GM19238 (cell line): ENCODE measurements at regions not wholly inside any gene's neighbourhood (a gene's known extent, or its start where the extent isn't known, plus 50 kb on each side); places are given as distances from the start of the nearest gene placed in this dataset.

Experiments used
- DNase-seq: peaks from one replicate; pipeline ENCODE4 v3.0.0; 2011; ENCODE audit warnings: low spot score; ENCODE audit not compliant: insufficient read length

GRCh38 chr17:83144421-83145357 is 65.3 kb downstream of the METRNL start:
- DNase-seq: no peak

DNA sequence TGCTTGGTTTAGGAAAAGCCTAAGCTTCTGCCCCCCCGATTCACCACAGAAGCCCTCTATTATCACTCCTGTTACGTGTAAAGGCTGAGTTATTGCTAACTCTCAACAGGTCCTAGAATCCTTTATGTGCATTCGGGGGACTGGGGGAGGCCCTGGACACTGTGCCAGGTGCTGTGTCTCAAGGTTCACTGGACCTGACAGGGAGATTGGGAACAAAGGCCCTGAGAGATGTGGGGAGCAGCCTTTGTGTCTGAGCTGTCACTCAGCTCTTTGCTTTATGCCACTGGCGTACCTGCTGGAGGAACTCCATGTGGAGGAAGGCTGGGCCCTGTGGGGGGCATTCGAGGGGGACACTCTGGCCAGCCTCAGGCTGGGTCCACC is 65.9 kb downstream of the METRNL start:
- no peak for DNase-seq

DNA sequence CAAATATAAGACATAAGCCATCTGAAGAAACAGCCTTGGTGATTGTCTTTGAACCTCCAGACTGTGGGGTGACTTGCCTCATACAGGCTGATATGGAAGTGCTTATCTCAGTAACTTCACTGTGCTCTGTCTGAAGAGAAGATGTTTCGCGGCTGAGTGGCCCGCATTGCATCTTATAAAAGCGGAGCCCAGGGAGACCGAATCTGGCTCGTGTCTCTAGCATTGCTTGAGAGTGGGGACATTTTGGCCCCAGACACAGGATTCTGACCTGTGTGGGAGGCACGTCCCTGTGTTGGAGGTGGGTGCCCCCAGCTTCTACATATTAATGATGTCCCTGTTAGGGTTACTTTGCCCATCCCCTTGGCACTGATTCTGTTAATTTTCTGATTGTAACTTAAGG is 66.4 kb downstream of the METRNL start:
- DNase-seq: no peak

DNA sequence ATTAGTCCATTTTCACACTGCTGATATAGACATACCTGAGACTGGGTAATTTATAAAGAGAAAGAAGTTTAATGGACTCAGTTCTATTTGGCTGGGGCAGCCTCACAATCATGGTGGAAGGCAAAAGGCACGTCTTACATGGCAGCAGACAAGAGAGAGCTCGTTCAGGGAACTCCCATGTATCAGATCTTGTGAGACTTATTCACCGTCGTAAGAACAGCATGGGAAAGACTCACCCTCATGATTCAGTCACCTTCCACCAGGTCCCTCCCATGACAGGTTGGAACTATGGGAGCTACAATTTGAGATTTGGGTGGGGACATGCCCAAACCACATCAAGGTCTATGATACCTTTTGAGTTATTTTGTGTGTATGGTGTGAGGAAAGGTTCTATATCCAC is 66.9 kb downstream of the METRNL start:
- DNase-seq: no peak

DNA sequence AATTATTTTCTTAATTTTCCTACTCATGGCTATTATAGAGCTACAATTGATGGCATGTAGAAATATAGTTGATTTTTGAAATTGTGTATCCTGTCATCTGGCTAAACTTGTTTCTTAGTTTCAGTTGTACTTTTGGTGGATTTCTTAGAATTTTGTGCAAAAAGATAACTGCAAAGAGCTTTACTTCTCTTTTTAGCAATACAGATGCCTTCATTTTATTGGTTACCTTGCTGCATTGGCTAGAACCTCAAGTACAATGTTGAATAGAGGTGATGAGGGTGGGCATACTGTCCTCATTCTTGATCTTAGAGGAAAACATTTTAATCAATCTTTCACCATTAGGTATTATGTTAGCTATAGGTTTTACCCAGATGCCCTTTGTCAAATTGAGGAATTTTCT is 67.9 kb downstream of the METRNL start:
- DNase-seq: no peak

GRCh38 chr17:83148317-83149028 is 69.1 kb downstream of the METRNL start:
- DNase-seq: no peak

- DNase-seq: no peak
Observed at GRCh38 chr17:83149029-83149725, 69.8 kb downstream of the METRNL start.

DNA sequence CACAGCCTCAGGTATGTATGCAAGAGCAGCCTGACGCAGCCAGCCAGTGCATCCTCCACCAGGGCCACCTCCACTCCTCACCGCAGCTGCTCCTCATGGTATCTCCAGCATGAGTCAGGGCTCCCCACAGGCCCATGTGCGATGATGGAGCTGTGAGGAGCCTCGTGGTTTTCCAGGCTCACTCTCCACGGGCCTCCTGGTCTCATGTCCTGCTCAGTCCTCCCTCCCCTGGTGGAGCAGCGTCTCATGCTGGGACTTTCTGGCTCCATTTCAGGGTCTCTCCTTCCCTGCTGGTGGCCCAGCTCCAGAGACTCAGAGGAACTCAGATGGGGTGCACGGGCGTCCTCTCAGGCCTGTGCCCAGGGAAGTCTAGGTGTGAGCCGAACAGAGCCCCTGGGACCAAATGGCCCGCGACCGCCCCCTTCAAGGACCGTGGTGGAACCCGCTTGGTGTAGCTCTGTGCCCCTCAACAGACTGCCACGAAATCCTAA is 70.4 kb downstream of the METRNL start:
- no peak for DNase-seq

- DNase-seq: no peak
Observed at GRCh38 chr17:83150369-83151055, 71.1 kb downstream of the METRNL start.

- no peak for DNase-seq
Observed at GRCh38 chr17:83151056-83151441, 71.6 kb downstream of the METRNL start.

- DNase-seq: no peak
Observed at GRCh38 chr17:83151442-83152226, 72.2 kb downstream of the METRNL start.

- DNase-seq: no peak
Observed at GRCh38 chr17:83152227-83152744, 72.9 kb downstream of the METRNL start.

- DNase-seq: no peak
Observed at GRCh38 chr17:83152745-83153611, 73.6 kb downstream of the METRNL start.

DNA sequence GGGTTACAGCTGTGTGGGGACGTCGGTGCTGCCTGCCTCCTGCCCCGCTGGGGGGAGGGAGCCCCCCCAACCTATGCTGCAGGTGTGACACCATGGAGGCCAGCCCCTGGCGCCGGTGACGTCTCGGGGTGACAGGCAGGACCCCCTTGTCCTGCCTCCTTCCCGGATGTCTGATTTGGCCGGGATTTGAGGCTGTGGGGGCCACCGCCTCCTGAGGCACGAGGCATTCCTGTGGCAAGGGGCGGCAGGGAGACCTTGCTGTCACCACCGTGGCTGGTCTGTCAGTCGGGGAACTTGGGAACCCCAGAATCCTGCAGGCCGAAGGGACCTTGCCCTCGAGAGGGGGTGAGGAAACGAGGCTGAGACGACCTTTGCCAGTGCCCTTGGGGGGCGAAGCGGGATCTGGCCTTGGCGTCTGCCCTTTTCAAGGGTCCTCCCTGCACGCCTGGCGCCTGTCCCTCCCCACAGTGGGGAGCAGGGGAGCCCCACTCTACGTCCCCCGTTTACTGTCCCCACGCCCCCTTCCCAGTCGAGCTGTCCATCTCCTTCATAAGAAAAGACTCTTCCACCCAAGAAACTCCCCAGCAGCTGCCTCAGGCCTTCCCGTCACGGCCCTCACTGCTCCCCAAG is 74.4 kb downstream of the METRNL start:
- DNase-seq: no peak

- no peak for DNase-seq
Observed at GRCh38 chr17:83154311-83155127, 75.1 kb downstream of the METRNL start.

- no peak for DNase-seq
Observed at GRCh38 chr17:83155128-83156121, 76.0 kb downstream of the METRNL start.

DNA sequence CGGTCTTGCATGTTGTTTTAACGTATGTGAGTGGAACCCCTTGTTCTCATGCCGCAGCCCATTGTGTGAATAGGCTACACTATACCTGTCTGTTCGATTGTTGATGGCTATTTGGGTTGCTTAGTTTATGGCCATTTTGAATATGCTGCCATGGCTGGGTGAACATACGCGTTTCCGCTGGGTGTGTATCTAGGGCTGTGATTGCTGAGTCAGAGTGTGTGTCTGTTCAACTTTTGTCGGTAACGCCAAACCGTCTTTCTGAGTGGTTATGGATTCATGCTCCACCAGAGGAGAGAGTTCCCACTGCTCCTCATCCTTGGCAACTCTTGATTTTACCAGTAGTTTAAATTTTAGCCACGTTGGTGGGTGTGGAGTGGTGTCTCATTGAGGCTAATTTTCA is 77.0 kb downstream of the METRNL start:
- DNase-seq: no peak
